ENCODE measurements at regions not wholly inside any gene's neighbourhood (a gene's known extent, or its start where the extent isn't known, plus 50 kb on each side); places are given as distances from the start of the nearest gene placed in this dataset.

DNA sequence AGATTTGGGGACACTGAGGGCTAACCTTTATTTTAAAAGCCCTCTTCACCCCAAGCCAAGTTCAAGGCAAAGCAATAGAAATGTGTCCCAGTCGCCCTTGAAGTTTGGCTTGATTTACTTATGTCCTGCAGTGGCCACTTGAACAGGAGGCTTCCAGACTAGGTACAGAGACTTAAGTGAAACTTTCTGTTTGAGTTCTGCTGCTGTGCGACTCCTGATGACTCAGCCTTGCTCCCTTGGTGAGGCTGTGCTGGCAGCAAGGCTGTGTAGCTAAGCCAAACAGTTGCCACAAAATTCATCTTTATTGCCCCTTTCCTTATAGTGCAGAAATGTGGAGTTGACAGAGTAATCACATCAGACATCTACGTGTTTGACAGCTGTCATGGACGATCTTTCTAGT, 68.8 kb upstream of the NTRK2 start (continued):
- TF ChIP-seq RFX5 (IDR thresholded peaks at IDR 0.05; ENCODE audit: borderline replicate concordance, low read depth, low read length) (no peak), GTF2F1 (IDR thresholded peaks at IDR 0.05; ENCODE audit: borderline replicate concordance, low read depth, low read length) (no peak)

DNA sequence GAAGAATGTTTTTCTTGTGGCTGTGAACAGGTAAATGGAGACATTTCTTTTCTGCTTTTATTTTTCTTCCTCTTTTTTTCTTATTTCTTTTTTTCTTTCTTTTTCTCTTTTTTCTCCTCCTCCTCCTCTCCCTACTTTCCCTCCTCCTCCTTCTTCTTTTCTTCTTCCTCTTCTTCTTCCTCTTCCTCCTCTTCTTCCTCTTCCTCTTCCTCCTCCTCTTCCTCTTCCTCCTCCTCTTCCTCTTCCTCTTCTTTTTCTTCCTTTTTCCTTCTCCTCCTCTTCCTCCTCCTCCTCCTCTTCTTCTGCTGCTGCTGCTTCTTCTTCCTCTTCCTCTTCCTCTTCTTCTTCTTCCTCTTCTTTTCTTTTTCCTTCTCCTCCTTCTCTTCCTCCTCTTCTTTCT, 65.3 kb upstream of the NTRK2 start:
- H3K4me3 ChIP-seq (ENCODE audit: extremely low read depth in 1 of 4, insufficient read depth in 2 of 4, low read depth in 3 of 4, low read length in 4 of 4), result no peak overlapping the region
- no peak overlapping the region for H3K27ac ChIP-seq (ENCODE audit: low read depth, low read length)
- no peaks in the 10 kb centered on the region for H3K4me1 ChIP-seq (replicated peaks in 1 of 4; ENCODE audit: control insufficient read depth in 3 of 4, insufficient read depth in 4 of 4, low read length in 3 of 4)
- no peak overlapping the region for H2BK15ac ChIP-seq (ENCODE audit: low read length)
- H3K18ac ChIP-seq (ENCODE audit: extremely low read depth, low read length), result no peak overlapping the region
- H4K8ac ChIP-seq (ENCODE audit: extremely low read depth, insufficient read depth, low read length), result no peak overlapping the region
- no peak overlapping the region for H4K5ac ChIP-seq (ENCODE audit: insufficient read length, low read depth, low read length)
- no peaks in the 10 kb centered on the region for H3K79me1 ChIP-seq (ENCODE audit: low read depth, low read length)
- H2BK20ac ChIP-seq (ENCODE audit: low read length), result no peak overlapping the region
- H3K4me2 ChIP-seq (ENCODE audit: insufficient read depth in 1 of 2, low read depth in 2 of 2, low read length in 2 of 2), result no peak overlapping the region
- H3K4ac ChIP-seq (replicated peaks; ENCODE audit: insufficient read length, low read depth, low read length), result no peak overlapping the region
- no peak overlapping the region for H2BK120ac ChIP-seq (replicated peaks; ENCODE audit: low read depth, low read length)
- H3K9me3 ChIP-seq (ENCODE audit: insufficient read depth in 2 of 2, low read depth in 1 of 2, low read length in 1 of 2), result no peaks in the 10 kb centered on the region
- no peaks in the 10 kb centered on the region for H4K20me1 ChIP-seq (replicated peaks in 1 of 2; ENCODE audit: control insufficient read depth in 1 of 2, insufficient read depth in 2 of 2, low read length in 2 of 2)
- no peak overlapping the region for H3K9ac ChIP-seq (replicated peaks in 1 of 4; ENCODE audit: extremely low read depth in 1 of 4, low read depth in 3 of 4, low read length in 3 of 4)
- ChIA-PET POLR2A (ENCODE audit: partially characterized antibody) (no interaction called here), CTCF (ENCODE audit: partially characterized antibody) (interaction anchor here (0.8 kb wide), 1 partner anchor 392 kb away, joined by 3 read pairs; no protein-coding TSS in a partner anchor)
- DNase-seq (ENCODE audit: low read depth in 1 of 2, low spot score in 2 of 2) (no peak), FAIRE-seq (no peak)
- H2BK12ac ChIP-seq (ENCODE audit: low read depth, low read length), result no peak overlapping the region
- H3K36me3 ChIP-seq (ENCODE audit: control insufficient read depth in 2 of 4, insufficient read depth in 4 of 4, low read length in 3 of 4), result no peaks in the 10 kb centered on the region
- H3K14ac ChIP-seq (ENCODE audit: insufficient read length), result no peak overlapping the region
- no peak overlapping the region for H2BK5ac ChIP-seq (ENCODE audit: low read depth, low read length)
- no peak overlapping the region for H3K23ac ChIP-seq (ENCODE audit: insufficient read length)
- no peak overlapping the region for H3K56ac ChIP-seq (replicated peaks; ENCODE audit: insufficient read length, low read depth, low read length)
- no peaks in the 10 kb centered on the region for H3K23me2 ChIP-seq (ENCODE audit: low read depth, low read length)
- no peak overlapping the region for H4K91ac ChIP-seq (replicated peaks; ENCODE audit: insufficient read length, low read length)
- H3K79me2 ChIP-seq (ENCODE audit: control insufficient read depth in 1 of 2, insufficient read depth in 2 of 2, low read length in 2 of 2), result no peaks in the 10 kb centered on the region
- no peak overlapping the region for H2AFZ ChIP-seq (ENCODE audit: low read length)
- H2AK5ac ChIP-seq (ENCODE audit: low read depth, low read length), result no peak overlapping the region
- no peaks in the 10 kb centered on the region for H3K27me3 ChIP-seq (replicated peaks in 1 of 4; ENCODE audit: control insufficient read depth in 3 of 4, extremely low read depth in 1 of 4, insufficient read depth in 3 of 4, low read length in 3 of 4)
- TF ChIP-seq JUND (IDR thresholded peaks at IDR 0.05; ENCODE audit: low read length) (no peak), SAP30 (IDR thresholded peaks at IDR 0.05; ENCODE audit: insufficient read depth, insufficient replicate concordance, low read length) (no peak), KDM5A (IDR thresholded peaks at IDR 0.05; ENCODE audit: low read length) (no peak), SIRT6 (IDR thresholded peaks at IDR 0.05; ENCODE audit: low read length) (no peak), SIX5 (IDR thresholded peaks at IDR 0.05; ENCODE audit: low read depth, low read length) (no peak), CEBPB (IDR thresholded peaks at IDR 0.05; ENCODE audit: low read depth, low read length) (no peak), BRCA1 (IDR thresholded peaks at IDR 0.05; ENCODE audit: low read depth, low read length) (no peak), SIN3A (conservative IDR thresholded peaks at IDR 0.05 in 1 of 2, IDR thresholded peaks at IDR 0.05 in 1 of 2; ENCODE audit: low read depth in 1 of 2, low read length in 2 of 2) (no peak), POLR2AphosphoS5 (IDR thresholded peaks at IDR 0.05; ENCODE audit: low read depth, low read length) (no peak), KDM4A (IDR thresholded peaks at IDR 0.05; ENCODE audit: low read depth, low read length, severe bottlenecking) (no peak), POU5F1 (IDR thresholded peaks at IDR 0.05; ENCODE audit: low read depth, low read length) (no peak)
- TF ChIP-seq, protein P1, sequence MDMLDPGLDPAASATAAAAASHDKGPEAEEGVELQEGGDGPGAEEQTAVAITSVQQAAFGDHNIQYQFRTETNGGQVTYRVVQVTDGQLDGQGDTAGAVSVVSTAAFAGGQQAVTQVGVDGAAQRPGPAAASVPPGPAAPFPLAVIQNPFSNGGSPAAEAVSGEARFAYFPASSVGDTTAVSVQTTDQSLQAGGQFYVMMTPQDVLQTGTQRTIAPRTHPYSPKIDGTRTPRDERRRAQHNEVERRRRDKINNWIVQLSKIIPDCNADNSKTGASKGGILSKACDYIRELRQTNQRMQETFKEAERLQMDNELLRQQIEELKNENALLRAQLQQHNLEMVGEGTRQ (IDR thresholded peaks at IDR 0.05; ENCODE audit: low read length), result no peak

Measured in H1 (cell line).